NCI-H2227 treated with DMSO at 0.1 percent for 48 hours (cell line): ENCODE measurements at regions not wholly inside any gene's neighbourhood (a gene's known extent, or its start where the extent isn't known, plus 50 kb on each side); places are given as distances from the start of the nearest gene placed in this dataset.
"Not testable (repeated sequence)": the region's sequence is repeated elsewhere in the genome, so short reads cannot be mapped to it uniquely, and the experiment has no call there.

Source experiments
- DNase-seq: peaks from one replicate; lab custom pipeline; 2025; lab: John Stamatoyannopoulos, UW

GRCh38 chr17:59494757-59495368 is 70.5 kb upstream of the DHX40 start:
- DNase-seq: no peak

GRCh38 chr17:59496178-59496577 is 69.2 kb upstream of the DHX40 start:
- no peak for DNase-seq

GRCh38 chr17:59498530-59499307 is 66.7 kb upstream of the DHX40 start:
- DNase-seq: no peak

GRCh38 chr17:59500086-59500655 is 65.2 kb upstream of the DHX40 start:
- DNase-seq: not testable (repeated sequence)

GRCh38 chr17:59501690-59502089 is 63.7 kb upstream of the DHX40 start:
- DNase-seq: no peak

- no peak for DNase-seq
Observed at GRCh38 chr17:59502800-59503199, 62.6 kb upstream of the DHX40 start.

- DNase-seq: no peak
Observed at GRCh38 chr17:59503500-59503899, 61.9 kb upstream of the DHX40 start.

GRCh38 chr17:59504821-59505220 is 60.6 kb upstream of the DHX40 start:
- DNase-seq: no peak

- DNase-seq: no peak
Observed at GRCh38 chr17:59505610-59506276, 59.7 kb upstream of the DHX40 start.

GRCh38 chr17:59506894-59507726 is 58.3 kb upstream of the DHX40 start:
- no peak for DNase-seq

- DNase-seq: no peak
Observed at GRCh38 chr17:59508999-59509625, 56.3 kb upstream of the DHX40 start.

- no peak for DNase-seq
Observed at GRCh38 chr17:59510611-59511010, 54.8 kb upstream of the DHX40 start.

- DNase-seq: no peak
Observed at GRCh38 chr17:59511726-59512125, 53.7 kb upstream of the DHX40 start.

- no peak for DNase-seq
Observed at GRCh38 chr17:59512844-59513385, 52.5 kb upstream of the DHX40 start.

GRCh38 chr17:59513934-59514841 is 51.2 kb upstream of the DHX40 start:
- DNase-seq: peak; percentile 95
